ENCODE measurements at regions not wholly inside any gene's neighbourhood (a gene's known extent, or its start where the extent isn't known, plus 50 kb on each side); places are given as distances from the start of the nearest gene placed in this dataset.

GRCh38 chr5:103624675-103625074 lies 62.1 kb upstream of the NUDT12 start:
- no peak for DNase-seq (ENCODE audit: low spot score)

- DNase-seq (ENCODE audit: low spot score) = no peak
These were observed 61.5 kb upstream of the NUDT12 start for GRCh38 chr5:103624035-103624480.

- DNase-seq (ENCODE audit: low spot score) = no peak
These were observed 60.8 kb upstream of the NUDT12 start for GRCh38 chr5:103623425-103623824.

- DNase-seq (ENCODE audit: low spot score) = no peak
These were observed 59.0 kb upstream of the NUDT12 start for GRCh38 chr5:103621548-103621930.

- DNase-seq (ENCODE audit: low spot score) = no peak
These were observed 58.4 kb upstream of the NUDT12 start for GRCh38 chr5:103620851-103621547.

GRCh38 chr5:103617913-103618312 lies 55.3 kb upstream of the NUDT12 start:
- DNase-seq (ENCODE audit: low spot score) = no peak

- no peak for DNase-seq (ENCODE audit: low spot score)
These were observed 54.5 kb upstream of the NUDT12 start for GRCh38 chr5:103617090-103617489.

- no peak for DNase-seq (ENCODE audit: low spot score)
These were observed 50.0 kb upstream of the NUDT12 start for GRCh38 chr5:103612545-103612944.
